ENCODE measurements at regions not wholly inside any gene's neighbourhood (a gene's known extent, or its start where the extent isn't known, plus 50 kb on each side); places are given as distances from the start of the nearest gene placed in this dataset.

DNA sequence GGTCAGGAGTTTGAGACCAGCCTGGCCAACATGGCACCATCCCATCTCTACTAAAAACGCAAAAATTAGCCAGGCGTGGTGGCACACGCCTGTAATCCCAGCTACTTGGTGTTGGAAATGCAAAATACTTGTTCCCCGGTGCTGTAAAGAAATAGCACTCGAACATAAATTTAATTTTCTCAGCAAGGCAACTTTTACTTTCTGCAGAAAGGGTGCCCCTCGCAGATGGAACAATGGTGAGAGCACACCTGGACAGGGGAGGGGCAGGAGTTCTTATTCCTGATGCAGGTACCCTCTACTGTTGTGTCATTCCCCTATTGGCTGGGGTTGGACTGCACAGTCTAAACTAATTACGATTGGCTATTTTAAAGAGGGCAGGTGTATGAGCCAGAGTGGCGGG is 139.7 kb downstream of the FHIP1A start:
- Histone ChIP-seq H3K9ac (ENCODE audit: low read depth, low read length) (no peak overlapping the region), H3K9me3 (ENCODE audit: control insufficient read depth, insufficient read depth, low read length) (peaks cover 8% of the 10 kb centered on the region; the same call in 1 of the 2 replicates), H3K14ac (replicated peaks; ENCODE audit: low read depth, low read length) (no peak overlapping the region), H2BK5ac (ENCODE audit: low read depth, low read length, poor library complexity, severe bottlenecking) (no peak overlapping the region), H3K36me3 (ENCODE audit: control insufficient read depth, insufficient read depth, low read length) (no peaks in the 10 kb centered on the region), H3K4me3 (ENCODE audit: insufficient read depth, low read depth, low read length) (no peak overlapping the region), H3K18ac (ENCODE audit: low read depth, low read length) (no peak overlapping the region), H3K56ac (ENCODE audit: extremely low read depth, insufficient read depth, low read length) (no peak overlapping the region), H4K20me1 (ENCODE audit: insufficient read depth, low read length) (no peaks in the 10 kb centered on the region), H2BK20ac (ENCODE audit: low read depth, low read length) (no peak overlapping the region), H3K9me1 (ENCODE audit: insufficient read depth, low read length) (no peaks in the 10 kb centered on the region), H3K79me1 (ENCODE audit: low read depth in 1 of 2, low read length in 2 of 2) (no peaks in the 10 kb centered on the region), H2BK15ac (ENCODE audit: low read depth, low read length) (no peak overlapping the region), H3K4ac (ENCODE audit: low read depth, low read length) (no peak overlapping the region), H3K23ac (ENCODE audit: low read depth, low read length) (no peak overlapping the region), H4K91ac (ENCODE audit: insufficient read depth, low read depth, low read length) (no peak overlapping the region), H3K27ac (ENCODE audit: insufficient read depth, low read length) (no peak overlapping the region), H3K4me2 (ENCODE audit: low read depth, low read length) (no peak overlapping the region), H4K5ac (ENCODE audit: low read depth, low read length) (no peak overlapping the region), H2AFZ (replicated peaks; ENCODE audit: low read length, poor library complexity) (no peak overlapping the region), H4K8ac (ENCODE audit: low read depth in 2 of 2, low read length in 2 of 2) (no peak overlapping the region), H3K27me3 (ENCODE audit: control insufficient read depth, insufficient read depth, low read length) (no peaks in the 10 kb centered on the region), H3K4me1 (ENCODE audit: control insufficient read depth, insufficient read depth, low read length) (no peaks in the 10 kb centered on the region), H2AK5ac (ENCODE audit: low read depth, low read length) (no peak overlapping the region), H2BK120ac (ENCODE audit: low read depth, low read length) (no peak overlapping the region), H2AK9ac (replicated peaks; ENCODE audit: low read depth, low read length, poor library complexity) (no peak overlapping the region)
- TF ChIP-seq SMC3 (IDR thresholded peaks at IDR 0.05; ENCODE audit: low read depth, low read length) (no peak), POLR2A (IDR thresholded peaks at IDR 0.05; ENCODE audit: low read depth, low read length) (no peak), MAZ (IDR thresholded peaks at IDR 0.05; ENCODE audit: borderline replicate concordance, low read depth, low read length) (no peak), NFE2L2 (IDR thresholded peaks at IDR 0.05; ENCODE audit: low read depth, low read length) (no peak), MXI1 (IDR thresholded peaks at IDR 0.05; ENCODE audit: borderline replicate concordance, low read depth, low read length) (no peak), CEBPB (IDR thresholded peaks at IDR 0.05; ENCODE audit: low read depth, low read length) (no peak), RAD21 (IDR thresholded peaks at IDR 0.05; ENCODE audit: low read length) (no peak), RCOR1 (IDR thresholded peaks at IDR 0.05; ENCODE audit: insufficient replicate concordance, low read length) (no peak), BHLHE40 (IDR thresholded peaks at IDR 0.05; ENCODE audit: low read depth, low read length) (no peak), FOS (IDR thresholded peaks at IDR 0.05; ENCODE audit: low read depth, low read length) (no peak), RFX5 (IDR thresholded peaks at IDR 0.05; ENCODE audit: low read depth, low read length) (no peak), MAFK (IDR thresholded peaks at IDR 0.05; ENCODE audit: low read depth, low read length) (no peak), CHD1 (IDR thresholded peaks at IDR 0.05; ENCODE audit: low read depth, low read length) (no peak)
- TF ChIP-seq, protein P1, sequence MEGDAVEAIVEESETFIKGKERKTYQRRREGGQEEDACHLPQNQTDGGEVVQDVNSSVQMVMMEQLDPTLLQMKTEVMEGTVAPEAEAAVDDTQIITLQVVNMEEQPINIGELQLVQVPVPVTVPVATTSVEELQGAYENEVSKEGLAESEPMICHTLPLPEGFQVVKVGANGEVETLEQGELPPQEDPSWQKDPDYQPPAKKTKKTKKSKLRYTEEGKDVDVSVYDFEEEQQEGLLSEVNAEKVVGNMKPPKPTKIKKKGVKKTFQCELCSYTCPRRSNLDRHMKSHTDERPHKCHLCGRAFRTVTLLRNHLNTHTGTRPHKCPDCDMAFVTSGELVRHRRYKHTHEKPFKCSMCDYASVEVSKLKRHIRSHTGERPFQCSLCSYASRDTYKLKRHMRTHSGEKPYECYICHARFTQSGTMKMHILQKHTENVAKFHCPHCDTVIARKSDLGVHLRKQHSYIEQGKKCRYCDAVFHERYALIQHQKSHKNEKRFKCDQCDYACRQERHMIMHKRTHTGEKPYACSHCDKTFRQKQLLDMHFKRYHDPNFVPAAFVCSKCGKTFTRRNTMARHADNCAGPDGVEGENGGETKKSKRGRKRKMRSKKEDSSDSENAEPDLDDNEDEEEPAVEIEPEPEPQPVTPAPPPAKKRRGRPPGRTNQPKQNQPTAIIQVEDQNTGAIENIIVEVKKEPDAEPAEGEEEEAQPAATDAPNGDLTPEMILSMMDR (conservative IDR thresholded peaks at IDR 0.05; ENCODE audit: low read depth, low read length): no peak
- TF ChIP-seq, protein P2, sequence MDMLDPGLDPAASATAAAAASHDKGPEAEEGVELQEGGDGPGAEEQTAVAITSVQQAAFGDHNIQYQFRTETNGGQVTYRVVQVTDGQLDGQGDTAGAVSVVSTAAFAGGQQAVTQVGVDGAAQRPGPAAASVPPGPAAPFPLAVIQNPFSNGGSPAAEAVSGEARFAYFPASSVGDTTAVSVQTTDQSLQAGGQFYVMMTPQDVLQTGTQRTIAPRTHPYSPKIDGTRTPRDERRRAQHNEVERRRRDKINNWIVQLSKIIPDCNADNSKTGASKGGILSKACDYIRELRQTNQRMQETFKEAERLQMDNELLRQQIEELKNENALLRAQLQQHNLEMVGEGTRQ (IDR thresholded peaks at IDR 0.05; ENCODE audit: low read depth, low read length): no peak
- TF ChIP-seq, protein P3, sequence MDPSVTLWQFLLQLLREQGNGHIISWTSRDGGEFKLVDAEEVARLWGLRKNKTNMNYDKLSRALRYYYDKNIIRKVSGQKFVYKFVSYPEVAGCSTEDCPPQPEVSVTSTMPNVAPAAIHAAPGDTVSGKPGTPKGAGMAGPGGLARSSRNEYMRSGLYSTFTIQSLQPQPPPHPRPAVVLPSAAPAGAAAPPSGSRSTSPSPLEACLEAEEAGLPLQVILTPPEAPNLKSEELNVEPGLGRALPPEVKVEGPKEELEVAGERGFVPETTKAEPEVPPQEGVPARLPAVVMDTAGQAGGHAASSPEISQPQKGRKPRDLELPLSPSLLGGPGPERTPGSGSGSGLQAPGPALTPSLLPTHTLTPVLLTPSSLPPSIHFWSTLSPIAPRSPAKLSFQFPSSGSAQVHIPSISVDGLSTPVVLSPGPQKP (IDR thresholded peaks at IDR 0.05; ENCODE audit: borderline replicate concordance, low read depth, low read length): no peak
- ATAC-seq (ENCODE audit: low read depth) (no peak), DNase-seq (no peak)
- CTCF ChIA-PET: no interaction called here
- intact Hi-C loops (cut with micrococcal nuclease) (no loop called here), dilution Hi-C loops (cut with HindIII; ENCODE audit: low sequenced_read_pairs, unreplicated experiment) (no loop called here), in situ Hi-C loops (cut with MboI; ENCODE audit: low sequenced_read_pairs) (no loop called here)
- POLR2A ChIA-PET (ENCODE audit: unreplicated experiment): no interaction called here
- BruUV-seq (replicated peaks): no TSS peak
- WGBS, 2 experiments (ENCODE audit: extremely low coverage in 2 of 2, insufficient read length in 1 of 2): 62% methylated on average over 4 of the region's 8 CpGs; no CpG with 5 or more reads in 1 of the 2 experiments

Data from IMR-90 (cell line).